ENCODE measurements at regions not wholly inside any gene's neighbourhood (a gene's known extent, or its start where the extent isn't known, plus 50 kb on each side); places are given as distances from the start of the nearest gene placed in this dataset.

GRCh38 chr12:76226397-76226796, 121.8 kb downstream of the BBS10 start:
- CTCF ChIA-PET (ENCODE audit: low intra/inter-chr PET ratio, low total read pairs) = no interaction called here
- in situ Hi-C loops (cut with HindIII; ENCODE audit: extremely low pct_ligation_motif_present, low pct_unique_long_range_greater_than_20kb) = no loop called here
- Histone ChIP-seq H3K27ac (ENCODE audit: extremely low read length, insufficient read depth, low read length) (no peak overlapping the region), H4K20me1 (ENCODE audit: insufficient read depth, low read length) (no peaks in the 10 kb centered on the region), H3K79me2 (ENCODE audit: insufficient read depth, low read length) (no peaks in the 10 kb centered on the region), H3K9ac (ENCODE audit: insufficient read depth, low read depth, low read length) (no peak overlapping the region), H3K4me3 (replicated peaks in 1 of 3; ENCODE audit: insufficient read depth in 1 of 3, low read depth in 2 of 3, low read length in 3 of 3) (no peak overlapping the region), H2AFZ (ENCODE audit: low read length) (no peak overlapping the region), H3K4me2 (ENCODE audit: low read depth, low read length) (no peak overlapping the region), H3K36me3 (replicated peaks in 1 of 2; ENCODE audit: control insufficient read depth in 1 of 2, insufficient read depth in 2 of 2, low read length in 2 of 2) (no peaks in the 10 kb centered on the region), H3K9me3 (ENCODE audit: low read length) (no peaks in the 10 kb centered on the region), H3K4me1 (ENCODE audit: insufficient read depth, low read length) (no peaks in the 10 kb centered on the region), H3K27me3 (ENCODE audit: control insufficient read depth in 1 of 2, insufficient read depth in 2 of 2, low read length in 2 of 2) (no peaks in the 10 kb centered on the region)
- FAIRE-seq (no peak), DNase-seq (ENCODE audit: low spot score) (no peak), ATAC-seq (no peak)
- no TSS peak for BruUV-seq (replicated peaks)
- WGBS (ENCODE audit: low lambda C conversion rate) = 36% methylated on average over 4 of the region's 4 CpGs
- intact Hi-C loops (cut with micrococcal nuclease; ENCODE audit: unreplicated experiment) = no loop called here
- POLR2A ChIA-PET = no interaction called here
- TF ChIP-seq RBAK (CRISPR knock-in tag; IDR thresholded peaks at IDR 0.05) (no peak), RBFOX2 (IDR thresholded peaks at IDR 0.05; ENCODE audit: low read depth, low read length) (no peak), ZNF383 (CRISPR knock-in tag; IDR thresholded peaks at IDR 0.05; ENCODE audit: borderline replicate concordance) (no peak), E2F5 (CRISPR knock-in tag; conservative IDR thresholded peaks at IDR 0.05) (no peak), RNF2 (conservative IDR thresholded peaks at IDR 0.05; ENCODE audit: low read depth) (no peak), SRSF4 (IDR thresholded peaks at IDR 0.05; ENCODE audit: low read depth, low read length, poor library complexity, severe bottlenecking) (no peak), ZNF138 (CRISPR knock-in tag; IDR thresholded peaks at IDR 0.05; ENCODE audit: low read depth) (no peak), KLF11 (CRISPR knock-in tag; IDR thresholded peaks at IDR 0.05) (no peak), HMGXB3 (CRISPR knock-in tag; IDR thresholded peaks at IDR 0.05; ENCODE audit: borderline replicate concordance) (no peak), AKNA (CRISPR knock-in tag; IDR thresholded peaks at IDR 0.05; ENCODE audit: borderline replicate concordance) (no peak), ZNF780A (CRISPR knock-in tag; IDR thresholded peaks at IDR 0.05) (no peak), PAWR (CRISPR knock-in tag; IDR thresholded peaks at IDR 0.05; ENCODE audit: borderline replicate concordance) (no peak)
